ENCODE measurements at regions not wholly inside any gene's neighbourhood (a gene's known extent, or its start where the extent isn't known, plus 50 kb on each side); places are given as distances from the start of the nearest gene placed in this dataset.
"Not testable (repeated sequence)": the region's sequence is repeated elsewhere in the genome, so short reads cannot be mapped to it uniquely, and the experiment has no call there.

- no peak for DNase-seq
These were observed 859.4 kb downstream of the TYW1 start for GRCh38 chr7:67856046-67856445.

- no peak for DNase-seq
These were observed 861.1 kb downstream of the TYW1 start for GRCh38 chr7:67857698-67858097.

GRCh38 chr7:67858931-67859330 lies 862.3 kb downstream of the TYW1 start:
- DNase-seq: no peak

- DNase-seq: no peak
These were observed 867.3 kb downstream of the TYW1 start for GRCh38 chr7:67863911-67864310.

GRCh38 chr7:67866054-67866453 lies 869.4 kb downstream of the TYW1 start:
- no peak for DNase-seq

GRCh38 chr7:67866812-67867211 lies 870.2 kb downstream of the TYW1 start:
- DNase-seq: no peak

- DNase-seq: no peak
These were observed 873.8 kb downstream of the TYW1 start for GRCh38 chr7:67870396-67870795.

- no peak for DNase-seq
These were observed 878.9 kb downstream of the TYW1 start for GRCh38 chr7:67875558-67875957.

GRCh38 chr7:67878808-67879207 lies 882.2 kb downstream of the TYW1 start:
- no peak for DNase-seq

GRCh38 chr7:67882843-67883242 lies 886.2 kb downstream of the TYW1 start:
- DNase-seq: no peak

GRCh38 chr7:67890316-67890715 lies 893.7 kb downstream of the TYW1 start:
- DNase-seq: no peak

GRCh38 chr7:67894746-67895145 lies 898.1 kb downstream of the TYW1 start:
- no peak for DNase-seq

- no peak for DNase-seq
These were observed 900.1 kb downstream of the TYW1 start for GRCh38 chr7:67896721-67897120.

GRCh38 chr7:67900456-67900855 lies 903.8 kb downstream of the TYW1 start:
- no peak for DNase-seq

GRCh38 chr7:67901808-67902480 lies 905.3 kb downstream of the TYW1 start:
- DNase-seq: no peak

- no peak for DNase-seq
These were observed 911.2 kb downstream of the TYW1 start for GRCh38 chr7:67907792-67908191.

GRCh38 chr7:67912437-67912836 lies 915.8 kb downstream of the TYW1 start:
- DNase-seq: no peak

GRCh38 chr7:67913604-67914003 lies 917.0 kb downstream of the TYW1 start:
- DNase-seq: no peak

GRCh38 chr7:67916111-67916510 lies 919.5 kb downstream of the TYW1 start:
- not testable (repeated sequence) for DNase-seq

- no peak for DNase-seq
These were observed 920.2 kb downstream of the TYW1 start for GRCh38 chr7:67916571-67917436.

- DNase-seq: no peak
These were observed 920.8 kb downstream of the TYW1 start for GRCh38 chr7:67917437-67917755.

GRCh38 chr7:67918158-67918557 lies 921.5 kb downstream of the TYW1 start:
- DNase-seq: peak; percentile 89

GRCh38 chr7:67923286-67923685 lies 926.7 kb downstream of the TYW1 start:
- no peak for DNase-seq

GRCh38 chr7:67928141-67928540 lies 931.5 kb downstream of the TYW1 start:
- no peak for DNase-seq

- not testable (repeated sequence) for DNase-seq
These were observed 939.8 kb downstream of the TYW1 start for GRCh38 chr7:67936447-67936846.

Data from GF-D8 (cell line).